ENCODE measurements at regions not wholly inside any gene's neighbourhood (a gene's known extent, or its start where the extent isn't known, plus 50 kb on each side); places are given as distances from the start of the nearest gene placed in this dataset.

DNA sequence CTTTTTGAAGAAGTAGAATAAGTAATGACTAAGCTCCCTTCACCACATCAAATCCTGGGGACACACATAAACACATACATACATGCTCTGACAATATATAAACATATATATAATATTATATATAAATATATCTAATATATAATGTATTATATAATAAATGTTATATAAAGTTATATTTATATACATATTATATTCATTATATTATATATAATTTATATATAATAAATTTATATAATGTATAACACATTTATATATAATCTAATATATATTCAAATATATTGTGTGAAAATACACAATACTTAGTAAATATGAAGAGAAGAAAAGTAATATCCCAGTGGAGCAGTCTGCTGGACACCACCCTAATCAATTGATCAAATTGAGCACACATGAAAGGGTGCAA, 2177.9 kb upstream of the CELF4 start:
- no peak for DNase-seq
- Histone ChIP-seq H3K9me2 (replicated peaks; ENCODE audit: insufficient read depth, low read length) (no peaks in the 10 kb centered on the region; the same call in 1 of the 2 replicates), H3K4me2 (ENCODE audit: low read depth, low read length, poor library complexity, severe bottlenecking) (no peak overlapping the region), H4K20me1 (ENCODE audit: insufficient read depth, low read depth, low read length) (no peaks in the 10 kb centered on the region), H3K27me3 (ENCODE audit: low read length) (no peaks in the 10 kb centered on the region), H3K4me3 (ENCODE audit: low read length) (no peak overlapping the region), H2AFZ (ENCODE audit: low read length) (no peak overlapping the region), H3K9ac (ENCODE audit: low read length) (no peak overlapping the region), H3K4me1 (ENCODE audit: low read length) (no peaks in the 10 kb centered on the region), H3K36me3 (ENCODE audit: insufficient read depth, low read length) (no peaks in the 10 kb centered on the region), H3K27ac (ENCODE audit: low read length) (no peak overlapping the region), H3K9me3 (ENCODE audit: low read length) (peaks cover 23% of the 10 kb centered on the region), H3K79me2 (ENCODE audit: low read length) (no peaks in the 10 kb centered on the region)

DNA sequence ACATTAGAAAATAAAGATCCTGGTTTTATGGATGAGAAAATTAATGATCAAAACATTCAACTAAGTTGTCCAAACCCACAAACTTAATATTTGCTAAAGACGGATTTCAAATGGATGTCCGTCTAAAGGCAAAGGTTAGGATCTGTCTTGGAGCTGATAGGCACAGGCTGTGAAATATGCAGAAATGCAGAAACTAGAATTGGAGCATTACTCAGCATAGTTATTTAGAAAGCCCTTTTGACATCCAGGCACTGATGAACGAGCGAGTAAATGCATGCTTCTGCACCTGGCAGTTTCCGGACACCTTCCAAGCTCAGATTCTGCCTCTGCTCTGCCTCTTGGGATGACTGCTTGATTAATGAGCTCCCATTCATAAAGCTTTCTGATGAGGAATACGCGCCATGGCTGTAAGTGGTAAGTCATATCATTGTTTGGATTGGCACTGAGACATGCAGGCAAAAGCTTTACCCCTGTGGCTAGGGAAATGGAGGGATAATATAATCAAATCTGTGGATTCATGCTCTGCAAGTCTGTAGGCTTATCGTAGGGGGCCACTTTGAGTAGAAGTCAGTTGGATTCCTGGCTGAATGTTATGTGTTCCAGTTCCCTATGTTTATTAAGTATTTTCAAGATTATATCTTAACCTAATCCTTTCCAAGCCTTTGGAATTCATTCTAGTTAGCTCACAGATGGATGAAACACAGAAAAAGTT, 2176.3 kb upstream of the CELF4 start:
- Histone ChIP-seq H3K4me1 (ENCODE audit: low read length) (no peaks in the 10 kb centered on the region), H3K9me3 (ENCODE audit: low read length) (peaks cover 23% of the 10 kb centered on the region), H3K9me2 (replicated peaks; ENCODE audit: insufficient read depth, low read length) (no peaks in the 10 kb centered on the region; the same call in 1 of the 2 replicates), H2AFZ (ENCODE audit: low read length) (no peak overlapping the region), H3K27ac (ENCODE audit: low read length) (no peak overlapping the region), H3K79me2 (ENCODE audit: low read length) (no peaks in the 10 kb centered on the region), H3K27me3 (ENCODE audit: low read length) (no peaks in the 10 kb centered on the region), H3K9ac (ENCODE audit: low read length) (no peak overlapping the region), H3K4me2 (ENCODE audit: low read depth, low read length, poor library complexity, severe bottlenecking) (no peak overlapping the region), H3K36me3 (ENCODE audit: insufficient read depth, low read length) (no peaks in the 10 kb centered on the region), H3K4me3 (ENCODE audit: low read length) (no peak overlapping the region), H4K20me1 (ENCODE audit: insufficient read depth, low read depth, low read length) (no peaks in the 10 kb centered on the region)
- DNase-seq, result no peak

DNA sequence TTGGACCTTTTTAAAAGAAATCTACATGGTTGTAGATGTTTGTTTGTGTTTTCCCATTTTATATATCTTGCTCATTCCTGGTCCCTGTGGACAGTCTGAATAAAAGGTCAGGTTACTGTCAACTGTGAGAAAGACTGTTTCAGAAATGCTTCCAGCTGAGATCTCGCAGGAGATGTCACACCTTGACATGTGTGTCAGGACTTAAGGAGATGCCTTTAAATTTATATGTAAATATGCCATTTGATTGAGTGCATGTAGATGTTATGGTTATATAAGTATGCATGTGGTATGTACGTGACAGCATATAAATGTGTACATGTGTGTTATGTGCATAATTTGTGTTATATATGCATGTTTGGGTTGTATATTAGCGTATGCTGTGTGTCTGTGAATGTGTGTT, 2172.3 kb upstream of the CELF4 start:
- no peaks in the 10 kb centered on the region for H3K9me2 ChIP-seq (replicated peaks; ENCODE audit: insufficient read depth, low read length)
- no peaks in the 10 kb centered on the region for H3K79me2 ChIP-seq (ENCODE audit: low read length)
- H4K20me1 ChIP-seq (ENCODE audit: insufficient read depth, low read depth, low read length), result no peaks in the 10 kb centered on the region
- H3K9ac ChIP-seq (ENCODE audit: low read length), result no peak overlapping the region
- H2AFZ ChIP-seq (ENCODE audit: low read length), result no peak overlapping the region
- no peak for DNase-seq
- no peak overlapping the region for H3K4me3 ChIP-seq (ENCODE audit: low read length)
- H3K9me3 ChIP-seq (ENCODE audit: low read length), result peaks cover 20% of the 10 kb centered on the region
- H3K4me2 ChIP-seq (ENCODE audit: low read depth, low read length, poor library complexity, severe bottlenecking), result no peak overlapping the region
- H3K36me3 ChIP-seq (ENCODE audit: insufficient read depth, low read length), result no peaks in the 10 kb centered on the region
- H3K27ac ChIP-seq (ENCODE audit: low read length), result no peak overlapping the region
- no peaks in the 10 kb centered on the region for H3K27me3 ChIP-seq (ENCODE audit: low read length)
- no peaks in the 10 kb centered on the region for H3K4me1 ChIP-seq (ENCODE audit: low read length)

DNA sequence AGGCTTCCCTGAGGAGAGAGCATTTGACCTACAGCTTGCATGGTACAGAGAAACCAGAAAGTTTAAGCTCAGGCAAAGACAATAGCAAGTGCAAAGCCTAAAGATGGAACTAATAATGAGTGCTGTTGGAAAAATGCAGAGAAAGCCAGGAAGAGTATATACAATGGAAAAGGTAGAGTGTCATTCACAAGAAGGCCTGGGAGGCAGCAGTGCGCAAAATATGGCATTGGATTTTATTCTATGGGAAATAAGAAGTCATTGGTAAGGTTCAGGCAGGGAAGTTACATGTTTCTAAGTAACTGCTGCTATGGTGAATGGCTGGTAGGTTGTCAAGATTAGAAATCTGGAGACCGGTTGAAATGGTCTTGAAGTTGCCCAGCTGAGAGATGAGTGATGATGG, 2167.3 kb upstream of the CELF4 start:
- H3K9me3 ChIP-seq (ENCODE audit: low read length), result peaks cover 25% of the 10 kb centered on the region

DNA sequence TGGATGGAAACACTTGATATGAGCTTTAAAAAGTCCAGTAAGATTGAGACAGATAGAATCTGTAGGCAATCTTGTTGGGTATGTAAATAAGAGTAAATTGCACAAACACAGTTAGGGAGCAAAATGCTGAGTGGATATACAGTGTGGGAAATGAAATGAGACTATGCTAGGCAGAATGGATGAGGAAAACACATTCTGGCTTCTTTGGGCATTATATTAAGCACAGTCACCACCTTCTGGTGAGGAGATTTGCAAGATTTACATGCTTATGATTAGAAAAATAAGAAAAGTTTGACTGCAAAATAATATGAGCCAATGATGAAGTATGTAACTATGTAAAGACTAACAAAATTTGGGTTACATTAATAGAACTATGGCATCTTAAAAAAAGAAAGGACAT, 2165.0 kb upstream of the CELF4 start:
- H3K36me3 ChIP-seq (ENCODE audit: insufficient read depth, low read length), result no peaks in the 10 kb centered on the region
- H3K27ac ChIP-seq (ENCODE audit: low read length), result no peak overlapping the region
- no peaks in the 10 kb centered on the region for H3K79me2 ChIP-seq (ENCODE audit: low read length)
- H3K9me2 ChIP-seq (replicated peaks; ENCODE audit: insufficient read depth, low read length), result no peaks in the 10 kb centered on the region
- H3K4me3 ChIP-seq (ENCODE audit: low read length), result no peak overlapping the region
- H3K4me1 ChIP-seq (ENCODE audit: low read length), result no peaks in the 10 kb centered on the region
- H3K9ac ChIP-seq (ENCODE audit: low read length), result no peak overlapping the region
- peaks cover 18% of the 10 kb centered on the region for H3K9me3 ChIP-seq (ENCODE audit: low read length)
- DNase-seq, result no peak
- H2AFZ ChIP-seq (ENCODE audit: low read length), result no peak overlapping the region
- H3K27me3 ChIP-seq (ENCODE audit: low read length), result no peaks in the 10 kb centered on the region
- H4K20me1 ChIP-seq (ENCODE audit: insufficient read depth, low read depth, low read length), result no peaks in the 10 kb centered on the region
- no peak overlapping the region for H3K4me2 ChIP-seq (ENCODE audit: low read depth, low read length, poor library complexity, severe bottlenecking)

More for the DNA sequence above, 2167.3 kb upstream of the CELF4 start:
- H4K20me1 ChIP-seq (ENCODE audit: insufficient read depth, low read depth, low read length), result no peaks in the 10 kb centered on the region
- H3K4me3 ChIP-seq (ENCODE audit: low read length), result no peak overlapping the region
- H3K36me3 ChIP-seq (ENCODE audit: insufficient read depth, low read length), result no peaks in the 10 kb centered on the region
- no peaks in the 10 kb centered on the region for H3K4me1 ChIP-seq (ENCODE audit: low read length)
- no peaks in the 10 kb centered on the region for H3K79me2 ChIP-seq (ENCODE audit: low read length)
- DNase-seq, result no peak
- H3K9ac ChIP-seq (ENCODE audit: low read length), result no peak overlapping the region
- H3K27me3 ChIP-seq (ENCODE audit: low read length), result no peaks in the 10 kb centered on the region
- no peak overlapping the region for H3K27ac ChIP-seq (ENCODE audit: low read length)
- no peak overlapping the region for H2AFZ ChIP-seq (ENCODE audit: low read length)
- no peaks in the 10 kb centered on the region for H3K9me2 ChIP-seq (replicated peaks; ENCODE audit: insufficient read depth, low read length)
- no peak overlapping the region for H3K4me2 ChIP-seq (ENCODE audit: low read depth, low read length, poor library complexity, severe bottlenecking)

DNA sequence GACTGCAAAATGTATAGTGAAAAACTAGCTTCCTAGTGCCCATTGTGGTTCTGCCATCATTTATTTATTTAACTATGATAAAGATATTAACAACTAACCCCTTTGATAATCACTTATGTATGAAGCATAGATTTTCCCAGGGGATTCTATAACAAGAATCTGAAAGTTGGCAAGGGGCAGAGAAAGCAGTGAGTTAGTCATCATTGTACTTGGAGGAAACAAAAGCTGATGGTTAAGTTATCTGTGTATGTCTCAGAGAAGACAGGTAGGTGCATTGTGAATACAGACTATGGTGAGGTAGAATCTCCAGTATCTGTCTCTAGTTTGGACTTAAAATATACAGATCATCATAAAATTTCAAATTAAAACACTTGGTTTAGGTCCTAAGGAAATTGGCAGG, 2159.1 kb upstream of the CELF4 start:
- H3K36me3 ChIP-seq (ENCODE audit: insufficient read depth, low read length), result no peaks in the 10 kb centered on the region
- no peak overlapping the region for H3K9ac ChIP-seq (ENCODE audit: low read length)
- no peak overlapping the region for H2AFZ ChIP-seq (ENCODE audit: low read length)
- no peaks in the 10 kb centered on the region for H3K79me2 ChIP-seq (ENCODE audit: low read length)
- no peak overlapping the region for H3K4me2 ChIP-seq (ENCODE audit: low read depth, low read length, poor library complexity, severe bottlenecking)
- peaks cover 11% of the 10 kb centered on the region for H3K9me3 ChIP-seq (ENCODE audit: low read length)
- no peak overlapping the region for H3K27ac ChIP-seq (ENCODE audit: low read length)
- H3K9me2 ChIP-seq (replicated peaks; ENCODE audit: insufficient read depth, low read length), result no peaks in the 10 kb centered on the region
- H3K4me1 ChIP-seq (ENCODE audit: low read length), result no peaks in the 10 kb centered on the region
- H3K27me3 ChIP-seq (ENCODE audit: low read length), result no peaks in the 10 kb centered on the region
- H3K4me3 ChIP-seq (ENCODE audit: low read length), result no peak overlapping the region
- no peak for DNase-seq
- H4K20me1 ChIP-seq (ENCODE audit: insufficient read depth, low read depth, low read length), result no peaks in the 10 kb centered on the region

DNA sequence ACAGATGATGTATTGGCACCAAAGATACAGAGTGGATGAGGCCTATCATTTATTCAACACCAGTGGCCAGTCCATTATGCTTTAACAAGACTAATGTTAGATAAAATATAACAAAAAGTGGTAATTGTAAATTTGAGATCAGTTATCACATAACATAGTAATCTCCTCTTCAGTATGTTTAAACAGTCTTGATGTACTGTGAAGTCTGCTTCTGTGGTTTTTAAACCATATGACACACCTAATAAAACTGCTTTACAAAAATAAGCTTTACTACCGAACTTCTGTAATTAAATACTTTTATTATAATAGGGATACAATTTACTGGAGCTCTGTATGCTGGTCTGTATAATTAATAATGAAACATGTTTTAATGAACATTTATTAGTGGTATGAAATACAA, 2156.1 kb upstream of the CELF4 start:
- no peaks in the 10 kb centered on the region for H3K9me2 ChIP-seq (replicated peaks; ENCODE audit: insufficient read depth, low read length)
- H3K27me3 ChIP-seq (ENCODE audit: low read length), result no peaks in the 10 kb centered on the region
- no peak overlapping the region for H2AFZ ChIP-seq (ENCODE audit: low read length)
- no peak overlapping the region for H3K4me3 ChIP-seq (ENCODE audit: low read length)
- H3K4me2 ChIP-seq (ENCODE audit: low read depth, low read length, poor library complexity, severe bottlenecking), result no peak overlapping the region
- no peaks in the 10 kb centered on the region for H4K20me1 ChIP-seq (ENCODE audit: insufficient read depth, low read depth, low read length)
- peaks cover 22% of the 10 kb centered on the region for H3K9me3 ChIP-seq (ENCODE audit: low read length)
- no peak overlapping the region for H3K9ac ChIP-seq (ENCODE audit: low read length)
- no peak for DNase-seq
- no peaks in the 10 kb centered on the region for H3K4me1 ChIP-seq (ENCODE audit: low read length)
- H3K36me3 ChIP-seq (ENCODE audit: insufficient read depth, low read length), result no peaks in the 10 kb centered on the region
- no peak overlapping the region for H3K27ac ChIP-seq (ENCODE audit: low read length)
- H3K79me2 ChIP-seq (ENCODE audit: low read length), result no peaks in the 10 kb centered on the region

DNA sequence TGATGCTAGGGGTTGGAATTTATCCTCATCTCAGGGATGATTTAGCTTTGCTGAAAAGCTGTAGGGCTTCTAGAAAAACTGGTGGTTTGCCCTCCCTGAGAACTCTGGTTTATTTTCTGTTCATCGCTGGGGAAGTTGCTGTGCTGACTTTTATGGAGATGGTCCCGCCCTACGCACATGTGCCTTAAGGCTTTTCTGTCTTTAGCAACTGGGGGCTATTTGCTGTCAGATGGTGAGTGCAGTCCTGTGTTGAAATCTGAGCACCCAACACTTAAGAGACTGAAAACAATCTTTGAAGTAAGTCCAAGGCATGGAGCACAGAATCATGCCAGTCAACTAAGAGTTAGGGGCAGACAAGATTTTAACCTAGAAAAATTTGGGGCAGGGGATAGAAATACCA, 2148.4 kb upstream of the CELF4 start:
- Histone ChIP-seq H3K9me3 (ENCODE audit: low read length) (peaks cover 23% of the 10 kb centered on the region), H3K27ac (ENCODE audit: low read length) (no peak overlapping the region), H3K4me3 (ENCODE audit: low read length) (no peak overlapping the region), H2AFZ (ENCODE audit: low read length) (no peak overlapping the region), H3K36me3 (ENCODE audit: insufficient read depth, low read length) (no peaks in the 10 kb centered on the region), H3K27me3 (ENCODE audit: low read length) (no peaks in the 10 kb centered on the region), H3K4me2 (ENCODE audit: low read depth, low read length, poor library complexity, severe bottlenecking) (no peak overlapping the region), H3K79me2 (ENCODE audit: low read length) (no peaks in the 10 kb centered on the region), H3K4me1 (ENCODE audit: low read length) (no peaks in the 10 kb centered on the region), H4K20me1 (ENCODE audit: insufficient read depth, low read depth, low read length) (no peaks in the 10 kb centered on the region), H3K9me2 (replicated peaks; ENCODE audit: insufficient read depth, low read length) (no peaks in the 10 kb centered on the region), H3K9ac (ENCODE audit: low read length) (no peak overlapping the region)
- no peak for DNase-seq

Data from Karpas-422 (cell line).